Stimulated activated CD8-positive, alpha-beta memory T cell treated with anti-CD3 and anti-CD28 coated beads, Interleukin-7, amount 100 ng/mL, for 1 hour (primary cell): ENCODE measurements at regions not wholly inside any gene's neighbourhood (a gene's known extent, or its start where the extent isn't known, plus 50 kb on each side); places are given as distances from the start of the nearest gene placed in this dataset.
"Not testable (repeated sequence)": the region's sequence is repeated elsewhere in the genome, so short reads cannot be mapped to it uniquely, and the experiment has no call there.

Source experiments
- DNase-seq, 2 donors: peaks; one replicate each; pipeline ENCODE4 v3.0.0-alpha.2; 2020; ENCODE audit warnings: low read depth in 2 of 2

DNA sequence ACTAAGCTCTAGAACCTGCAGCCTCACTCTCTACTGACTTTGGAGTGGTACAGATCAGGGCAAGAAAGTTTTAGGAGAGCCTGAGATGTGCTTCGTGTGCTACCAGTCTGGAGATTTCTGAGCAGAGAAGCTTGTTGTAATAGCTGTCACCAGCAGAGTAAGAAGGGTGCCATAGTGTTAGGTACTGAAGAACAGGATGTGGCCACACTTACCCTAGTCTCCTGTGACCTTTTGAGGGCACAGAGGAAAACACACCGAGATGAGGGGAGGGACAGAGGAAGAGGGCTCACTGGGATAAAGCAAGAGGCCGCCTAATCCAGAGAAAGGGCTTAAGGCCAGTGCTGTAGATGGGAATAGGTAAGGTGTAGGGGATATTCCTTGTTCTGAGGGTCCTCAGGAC lies 146.2 kb upstream of the MTPN start:
- no peak for DNase-seq

DNA sequence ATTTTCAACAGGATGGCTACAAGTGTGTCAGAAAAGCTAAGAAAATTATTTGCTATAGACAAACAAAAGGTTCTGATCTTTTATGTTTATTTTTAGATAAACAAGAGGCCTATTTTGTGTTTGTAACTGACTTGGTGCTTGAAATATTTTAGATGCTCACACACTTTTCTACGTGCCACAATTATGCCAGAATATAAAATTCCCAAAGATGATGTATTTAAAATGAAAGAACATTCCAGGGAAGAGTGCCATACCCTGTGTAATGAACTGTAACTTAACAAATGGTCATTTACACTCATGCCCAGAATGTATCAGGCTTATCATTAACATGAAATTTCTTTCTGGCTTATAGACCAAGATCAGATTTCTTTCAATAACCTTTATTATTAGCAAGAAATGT lies 144.9 kb upstream of the MTPN start:
- DNase-seq, result no peak

DNA sequence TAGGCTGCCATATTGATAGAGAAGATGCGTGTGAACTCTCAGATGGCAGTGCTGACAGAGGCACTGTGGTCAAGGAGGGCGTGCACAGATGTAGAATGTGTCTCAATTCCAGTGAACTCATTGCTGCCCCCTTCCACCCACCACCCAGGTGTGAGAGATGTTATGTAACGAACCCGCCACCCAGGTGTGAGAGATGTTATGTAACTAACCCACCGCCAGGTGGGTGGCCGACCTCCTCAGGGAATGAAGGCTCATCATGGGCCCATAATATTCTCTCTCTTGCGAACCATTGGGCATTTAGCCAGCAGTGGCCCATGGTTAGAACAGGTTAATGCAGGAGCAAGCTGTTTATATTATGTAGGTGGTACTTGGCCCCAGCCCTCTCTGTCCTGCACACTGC lies 140.4 kb upstream of the MTPN start:
- DNase-seq, result no peak

DNA sequence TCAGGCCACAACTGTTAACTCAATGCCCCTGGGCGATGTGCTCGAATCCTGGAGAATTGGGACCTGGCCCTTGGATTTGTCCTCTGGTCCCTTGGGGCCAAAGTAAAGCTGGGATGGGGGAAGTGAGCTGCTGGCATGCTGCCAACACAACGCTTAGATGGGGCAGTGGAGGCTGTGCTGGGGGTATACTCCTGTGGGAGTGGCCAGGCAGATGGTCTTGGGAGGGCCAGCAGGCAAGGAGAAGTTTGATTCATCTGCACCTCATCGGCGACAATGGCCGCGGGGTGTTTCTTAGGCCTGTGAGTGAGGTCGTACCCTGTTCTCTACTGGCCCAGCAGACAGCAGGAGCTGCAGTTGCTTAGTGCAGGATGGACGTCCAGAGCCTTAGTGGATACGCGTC lies 139.0 kb upstream of the MTPN start:
- no peak for DNase-seq

DNA sequence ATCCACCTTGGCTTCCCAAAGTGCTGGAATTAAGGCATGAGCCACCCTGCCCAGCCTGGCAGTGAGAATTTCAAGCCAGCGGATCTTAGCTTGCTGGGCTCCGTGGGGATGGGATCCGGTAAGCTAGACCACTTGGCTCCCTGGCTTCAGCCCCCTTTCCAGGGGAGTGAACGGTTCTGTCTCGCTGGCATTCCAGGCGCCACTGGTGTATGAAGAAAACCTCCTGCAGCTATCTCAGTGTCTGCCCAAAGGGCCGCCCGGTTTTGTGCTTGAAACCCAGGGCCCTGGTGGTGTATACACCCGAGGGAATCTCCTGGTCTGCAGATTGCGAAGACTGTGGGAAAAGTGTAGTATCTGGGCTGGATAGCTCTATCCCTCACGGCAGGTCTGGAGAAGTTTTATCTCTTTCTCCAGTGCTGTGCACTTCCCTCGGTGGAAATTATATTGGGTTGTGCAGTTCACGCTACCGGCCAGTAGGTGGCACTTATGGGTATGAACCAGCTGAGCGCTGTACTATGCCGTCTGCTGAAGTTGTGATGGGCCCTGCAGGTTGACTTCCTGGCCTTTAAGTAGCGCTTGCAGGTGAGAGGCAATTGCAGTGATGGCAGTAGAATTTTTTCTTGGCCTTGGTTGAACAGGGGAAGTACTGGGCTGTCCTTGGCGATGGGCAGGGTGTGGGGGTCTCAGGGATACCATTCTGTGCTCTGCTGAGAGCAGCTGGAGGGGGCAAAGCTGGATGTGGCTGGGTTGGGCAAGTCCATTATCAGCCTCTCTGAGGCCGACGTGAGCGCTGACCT lies 138.0 kb upstream of the MTPN start:
- DNase-seq, result peak in 1 of 2 donors; percentile 10

DNA sequence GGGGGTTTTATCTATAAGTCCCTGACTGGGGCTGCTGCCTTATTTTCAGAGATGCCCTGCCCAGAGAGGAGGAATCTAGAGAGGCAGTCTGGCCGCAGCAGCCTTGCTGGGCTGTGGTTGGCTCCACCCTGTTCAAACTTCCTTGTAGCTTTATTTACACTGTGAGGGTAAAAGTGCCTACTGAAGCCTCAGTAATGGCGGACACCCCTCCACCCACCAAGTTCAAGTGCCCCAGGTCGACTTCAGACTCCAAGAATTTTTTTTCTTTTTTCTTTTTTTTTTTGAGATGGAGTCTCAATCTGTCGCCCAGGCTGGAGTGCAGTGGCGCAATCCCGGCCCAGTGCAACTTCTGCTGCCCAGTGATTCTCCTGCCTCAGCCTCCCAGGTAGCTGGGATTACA lies 137.3 kb upstream of the MTPN start:
- DNase-seq, result not testable (repeated sequence)

DNA sequence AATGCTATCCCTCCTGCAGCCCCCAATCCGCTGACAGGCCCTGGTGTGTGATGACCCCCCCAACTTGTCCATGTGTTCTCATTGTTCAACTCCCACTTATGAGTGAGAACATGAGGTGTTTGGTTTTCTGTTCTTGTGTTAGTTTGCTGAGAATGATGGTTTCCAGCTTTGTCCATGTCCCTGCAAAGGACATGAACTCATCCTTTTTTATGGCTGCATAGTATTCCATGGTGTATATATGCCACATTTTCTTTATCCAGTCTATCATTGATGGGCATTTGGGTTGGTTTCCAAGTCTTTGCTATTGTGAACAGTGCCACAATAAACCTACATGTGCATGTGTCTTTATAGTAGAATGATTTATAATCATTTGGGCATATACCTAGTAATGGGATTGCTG lies 131.9 kb upstream of the MTPN start:
- not testable (repeated sequence) for DNase-seq

DNA sequence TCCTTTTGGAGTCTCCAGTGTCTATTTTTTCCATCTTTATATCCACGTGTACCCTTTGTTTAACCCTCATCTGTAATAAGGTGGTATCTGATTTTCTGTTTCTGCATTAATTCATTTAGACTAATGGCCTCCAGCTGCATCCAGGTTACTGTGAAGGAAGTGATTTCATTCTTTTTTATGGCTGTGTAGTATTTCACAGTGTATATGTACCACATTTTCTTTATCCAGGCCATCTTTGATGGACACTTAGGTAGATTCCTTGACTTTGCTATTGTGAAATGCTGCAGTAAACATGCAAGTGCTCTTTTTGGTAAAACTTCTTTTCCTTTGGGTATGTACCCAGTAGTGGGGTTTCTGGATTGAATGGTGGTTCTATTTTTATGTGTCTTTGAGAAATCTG lies 128.0 kb upstream of the MTPN start:
- no peak for DNase-seq

DNA sequence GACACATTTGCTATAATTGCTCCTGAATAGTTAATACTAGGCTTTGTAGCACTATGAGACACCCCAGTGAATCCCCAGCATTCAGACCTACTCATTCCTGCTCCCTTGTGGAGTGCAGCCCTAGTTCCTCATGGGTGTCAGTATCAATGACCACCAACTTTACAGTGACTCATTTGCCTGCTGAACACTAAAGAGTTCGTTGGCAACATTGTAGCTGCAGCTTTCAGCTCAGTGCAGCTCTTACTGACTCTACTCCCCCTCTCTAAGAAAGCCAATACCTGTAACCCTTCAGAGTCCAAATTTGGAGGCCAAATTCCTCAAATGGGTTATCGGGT lies 127.1 kb upstream of the MTPN start:
- no peak for DNase-seq

DNA sequence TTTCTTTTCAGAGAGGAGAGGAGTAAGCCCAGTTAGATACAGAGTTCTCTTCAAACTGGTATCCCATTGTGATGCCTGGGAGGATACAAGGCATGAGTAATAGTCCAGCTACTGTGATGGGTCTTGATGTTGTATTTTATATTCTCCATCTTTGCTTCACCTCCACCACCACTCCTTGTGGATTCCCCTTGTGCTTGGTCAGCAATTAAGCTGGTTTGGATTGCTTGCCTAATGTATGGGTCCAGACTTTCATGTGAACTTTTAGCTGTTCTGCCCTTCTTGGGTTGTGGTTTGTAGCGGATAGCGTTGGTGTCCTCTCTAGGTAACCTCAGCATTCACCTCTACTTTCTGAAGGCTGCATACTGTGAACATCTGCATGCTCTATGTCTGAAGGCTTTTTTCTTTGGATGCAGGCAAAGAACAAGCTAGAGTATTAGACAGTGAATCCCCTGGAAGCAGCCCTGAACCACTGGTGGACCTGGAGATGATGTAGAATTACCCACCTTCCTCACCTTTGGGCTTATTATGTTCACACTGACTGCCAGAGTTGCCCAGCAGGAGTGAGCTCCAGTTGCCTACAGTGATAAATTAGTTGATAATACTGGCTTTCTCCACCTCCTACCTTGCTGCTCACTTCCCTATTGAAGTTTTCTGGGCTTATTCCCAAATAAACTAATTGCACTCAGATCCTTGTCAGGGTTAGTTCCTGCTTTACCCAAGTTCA lies 126.5 kb upstream of the MTPN start:
- no peak for DNase-seq

DNA sequence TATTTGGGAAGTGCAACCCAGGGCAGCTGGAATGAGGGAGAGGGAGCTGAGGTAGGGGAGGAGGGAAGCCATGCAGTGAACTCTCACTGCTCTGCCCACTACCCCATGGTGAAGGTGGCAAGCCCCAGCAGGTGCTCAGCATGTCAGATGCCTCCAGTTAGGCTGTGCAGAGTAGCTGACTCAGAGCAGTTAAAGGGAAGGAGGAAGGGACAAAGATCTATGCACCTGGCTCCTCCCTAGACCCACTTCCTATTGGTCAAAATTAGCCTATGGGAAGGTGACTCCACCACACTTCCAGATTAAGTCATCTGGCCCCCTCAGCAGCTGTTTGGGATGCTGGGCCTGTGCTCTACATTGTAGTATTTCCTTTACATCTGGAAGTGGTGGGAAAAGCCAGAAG lies 125.7 kb upstream of the MTPN start:
- DNase-seq, result no peak

DNA sequence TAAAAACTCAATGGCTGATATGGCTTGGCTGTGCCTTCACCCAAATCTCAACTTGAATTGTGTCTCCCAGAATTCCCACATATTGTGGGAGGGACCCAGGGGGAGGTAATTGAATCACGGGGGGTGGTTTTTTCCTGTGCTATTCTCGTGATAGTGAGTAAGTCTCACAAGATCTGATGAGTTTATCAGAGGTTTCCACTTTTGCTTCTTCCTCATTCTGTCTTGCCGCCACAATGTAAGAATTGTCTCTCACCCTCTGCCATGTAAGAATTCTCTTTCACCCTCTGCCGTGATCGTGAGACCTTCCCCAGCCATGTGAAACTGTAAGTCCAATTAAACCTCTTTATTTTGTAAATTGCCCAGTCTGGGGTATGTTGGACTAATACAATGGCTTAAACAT lies 115.6 kb upstream of the MTPN start:
- DNase-seq, result not testable (repeated sequence)

DNA sequence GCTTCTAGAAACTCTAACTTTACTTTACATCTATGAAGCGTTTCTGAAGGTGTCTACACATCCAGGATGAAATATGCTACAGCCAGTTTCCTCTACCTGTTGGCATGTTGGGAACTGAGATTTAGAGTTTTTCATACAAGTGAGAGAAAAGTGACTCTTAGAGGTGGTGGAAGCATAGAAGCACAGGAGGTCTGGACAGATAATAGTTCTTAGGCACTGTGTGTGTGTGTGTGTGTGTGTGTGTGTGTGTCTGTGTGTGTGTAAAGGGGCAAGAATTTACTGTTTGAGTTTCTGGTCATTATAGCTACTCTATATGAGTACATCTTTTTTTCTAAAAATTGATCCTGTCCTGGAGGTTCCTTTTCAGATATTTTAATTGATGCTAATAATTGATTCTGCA lies 110.7 kb upstream of the MTPN start:
- DNase-seq, result no peak

DNA sequence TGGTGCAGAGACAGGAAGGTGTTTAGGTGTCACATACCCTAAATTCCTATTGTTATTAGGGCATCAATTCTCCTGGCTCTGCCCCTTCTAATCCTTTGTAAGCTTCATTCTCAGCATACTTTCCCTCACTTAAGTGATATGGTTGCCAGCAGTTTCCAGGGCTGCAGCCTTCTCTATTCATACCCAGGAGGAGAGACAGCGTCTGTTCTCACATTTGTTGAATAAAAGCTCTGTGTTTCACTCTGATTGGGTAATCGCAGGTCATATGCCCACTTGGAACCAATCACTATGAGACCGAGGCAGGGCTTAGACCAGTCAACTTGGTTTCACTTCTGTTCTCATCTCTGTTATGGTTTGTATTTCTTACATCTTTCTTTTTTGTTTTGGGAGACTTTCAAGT lies 109.6 kb upstream of the MTPN start:
- DNase-seq, result no peak

DNA sequence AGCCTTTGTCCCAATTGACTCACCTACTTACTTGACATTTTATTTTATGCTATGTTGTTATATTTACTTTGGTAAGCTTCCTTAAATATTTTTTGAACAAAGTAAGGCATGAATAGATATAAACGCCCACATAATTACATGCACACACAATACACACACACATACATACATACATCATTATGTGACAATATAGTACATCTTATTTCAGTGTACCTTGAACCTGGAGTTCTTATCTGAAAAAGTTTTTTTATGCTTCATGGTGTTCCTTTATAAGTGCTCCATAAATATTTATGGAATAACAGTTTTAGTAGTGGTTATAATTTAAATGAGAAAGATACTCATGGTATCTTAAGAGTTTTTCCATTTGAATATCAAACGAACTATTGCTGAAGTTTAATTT lies 102.8 kb upstream of the MTPN start:
- no peak for DNase-seq

DNA sequence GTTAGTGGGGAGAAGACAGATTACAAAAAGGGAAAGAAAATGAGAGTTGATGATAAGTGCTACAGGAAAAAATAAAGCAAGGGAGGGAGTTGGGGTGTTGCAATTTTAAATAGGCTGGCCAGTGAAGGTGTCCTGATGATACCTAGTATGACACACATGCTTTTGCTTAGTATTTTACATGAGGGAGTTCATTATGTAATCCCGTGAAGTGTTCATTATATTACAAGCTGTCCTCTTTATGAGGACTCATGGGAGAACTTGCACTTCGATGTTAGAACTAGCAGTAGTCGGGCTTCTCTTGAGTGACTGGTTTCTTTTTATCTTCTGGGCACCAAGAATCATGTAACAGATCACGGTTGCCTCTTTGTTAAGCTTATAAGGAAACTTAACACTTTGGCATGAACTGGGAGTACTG lies 102.3 kb upstream of the MTPN start:
- DNase-seq, result no peak

DNA sequence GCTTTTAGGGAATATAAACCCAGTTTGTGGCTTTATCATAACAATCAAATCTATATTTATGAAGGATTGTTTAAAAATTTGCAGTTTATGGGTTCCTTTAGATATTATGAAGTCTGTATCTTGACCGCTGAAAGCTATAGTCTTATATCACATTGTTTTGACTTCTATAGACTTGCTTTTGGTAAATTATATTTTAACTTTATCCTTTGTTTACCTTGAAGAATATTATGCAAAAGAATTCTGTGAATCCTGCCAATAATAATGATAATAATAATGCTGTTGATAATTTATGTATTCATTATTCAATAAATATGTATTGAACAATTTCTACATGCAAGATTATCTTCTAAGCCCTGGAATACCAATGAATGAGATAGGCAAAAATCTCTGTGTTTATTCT lies 101.9 kb upstream of the MTPN start:
- DNase-seq, result no peak

DNA sequence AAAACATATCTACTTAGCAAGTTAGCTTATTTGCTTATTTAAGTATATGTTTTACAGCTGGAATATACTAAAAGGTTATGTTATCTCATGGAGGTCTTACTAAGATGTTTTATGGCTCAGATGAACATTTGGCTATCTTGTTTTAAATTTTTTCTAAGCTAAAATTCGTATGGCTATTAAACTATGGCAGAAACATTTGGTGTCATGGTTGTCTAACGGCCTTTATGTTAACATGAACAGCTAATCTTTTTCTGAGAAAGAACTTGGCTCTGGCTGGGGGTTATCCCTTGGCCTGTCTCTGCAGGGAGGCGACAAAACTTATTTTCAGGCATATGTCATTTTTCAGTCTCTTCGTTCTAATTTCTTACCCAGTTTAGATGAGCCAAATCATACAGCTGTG lies 101.5 kb upstream of the MTPN start:
- DNase-seq, result no peak

DNA sequence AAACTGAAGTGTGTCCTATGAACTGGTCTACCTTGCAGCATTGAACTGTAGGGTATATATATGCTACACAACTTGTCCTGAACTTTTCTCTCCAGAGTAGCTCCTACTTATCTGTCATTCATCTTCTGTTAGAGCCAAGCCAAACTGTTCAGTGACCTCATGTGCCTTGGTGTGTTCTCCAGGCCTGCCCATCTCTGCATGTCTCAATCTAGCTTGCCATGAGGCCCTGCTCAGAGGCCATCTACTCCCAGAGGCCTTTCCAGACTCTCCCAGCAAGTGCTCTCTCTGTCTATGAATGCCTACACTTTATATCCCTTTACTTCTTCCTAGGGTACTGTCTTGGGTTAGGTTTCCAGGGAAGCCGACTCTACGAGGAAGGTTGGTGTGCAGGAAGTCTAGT lies 99.8 kb upstream of the MTPN start:
- DNase-seq, result no peak

DNA sequence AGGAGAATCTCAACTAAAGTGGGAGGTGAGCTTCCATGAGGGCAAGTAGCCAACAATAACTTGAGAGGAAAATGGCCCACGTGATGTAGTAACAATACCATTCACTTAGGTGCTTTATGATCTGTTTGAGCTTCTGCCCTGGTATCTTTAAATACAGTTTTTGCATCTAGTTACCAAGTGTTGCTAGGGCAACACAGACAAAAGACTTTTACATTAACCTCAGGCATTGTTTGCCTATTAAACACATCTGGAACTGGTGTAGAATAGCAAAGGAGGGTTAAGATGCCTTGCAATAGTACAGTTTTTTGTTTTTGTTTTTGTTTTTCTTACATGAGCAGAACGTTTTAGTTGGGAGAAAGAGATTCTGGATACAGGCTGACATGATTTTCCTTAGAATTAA lies 97.7 kb upstream of the MTPN start:
- DNase-seq, result no peak

DNA sequence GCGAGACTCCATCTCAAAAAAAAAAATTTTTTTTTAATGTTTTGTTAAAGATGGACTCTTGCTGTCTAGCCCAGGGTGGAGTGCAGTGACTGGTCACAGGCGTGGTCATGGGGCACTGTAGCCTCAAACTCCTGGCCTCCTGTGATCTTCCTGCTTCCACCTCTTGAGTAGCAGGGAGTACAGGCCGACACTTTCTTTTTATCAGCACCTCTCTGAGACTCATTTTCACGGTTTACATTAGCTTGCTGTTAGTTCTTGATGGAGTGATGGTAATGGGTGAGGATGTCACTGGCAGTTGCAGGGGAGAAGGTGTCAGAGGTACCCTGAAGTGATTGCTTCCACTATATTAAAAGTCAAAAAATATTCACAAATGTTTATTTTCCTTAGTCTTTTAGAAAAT lies 95.3 kb upstream of the MTPN start:
- no peak for DNase-seq

DNA sequence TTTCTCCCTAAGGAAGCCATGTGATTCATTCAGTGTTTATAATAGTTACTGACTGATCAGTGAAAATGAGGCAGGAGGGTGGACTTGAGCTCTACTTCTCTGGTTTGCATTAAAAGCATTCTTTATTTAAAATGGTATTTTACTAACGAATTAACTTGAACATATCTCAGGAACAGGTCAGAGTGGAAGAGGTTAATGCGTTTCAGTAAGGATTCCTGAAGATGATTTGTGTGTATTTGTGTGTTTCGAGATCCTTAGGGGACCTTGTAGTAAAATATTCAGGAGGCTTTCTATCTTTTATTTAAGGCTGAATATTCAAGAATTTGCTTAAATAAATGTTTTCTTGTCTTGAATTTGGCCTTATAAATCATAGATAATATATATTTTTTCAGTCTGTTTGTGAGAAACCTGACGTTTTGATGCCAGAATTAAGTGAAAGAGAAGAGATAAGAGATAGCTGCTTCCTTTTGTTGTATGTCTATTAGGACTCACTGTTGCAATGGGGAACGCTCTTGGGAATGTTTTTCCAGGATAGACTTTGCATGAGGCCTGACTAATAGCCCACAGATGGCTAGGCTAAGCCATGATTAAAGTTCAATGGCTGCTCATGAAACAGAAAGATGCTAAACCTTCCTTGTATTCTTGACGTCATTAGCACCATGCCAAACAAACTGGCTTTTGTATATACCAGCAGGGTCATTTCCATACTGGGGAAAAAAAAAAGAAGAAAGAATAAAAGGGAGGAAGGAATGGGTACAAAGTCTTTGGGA lies 93.8 kb upstream of the MTPN start:
- no peak for DNase-seq
